ENCODE measurements at regions not wholly inside any gene's neighbourhood (a gene's known extent, or its start where the extent isn't known, plus 50 kb on each side); places are given as distances from the start of the nearest gene placed in this dataset.

- intact Hi-C loops (cut with DNase I; ENCODE audit: low total_unique reads), result no loop called here
- H3K36me3 ChIP-seq, result peaks cover 0 to 3% (median 0%) of the 10 kb centered on the region in 6 donors
- 81 to 87% (median 83%) methylated on average over 7 to 8 of the region's 8 CpGs for WGBS, 5 donors
Measured at GRCh38 chr6:148671085-148671484, 75.7 kb upstream of the UST start.

GRCh38 chr6:148671952-148672351 is 74.9 kb upstream of the UST start:
- H3K36me3 ChIP-seq, result peaks cover 0 to 3% (median 0%) of the 10 kb centered on the region in 6 donors
- H3K27ac ChIP-seq, result no peak overlapping the region
- H3K4me3 ChIP-seq, result no peak overlapping the region
- no peak for TF ChIP-seq POLR2AphosphoS5 (IDR thresholded peaks at IDR 0.05)
- no peak for TF ChIP-seq CTCF (IDR thresholded peaks at IDR 0.05 in 8 of 11, conservative IDR thresholded peaks at IDR 0.05 in 3 of 11)
- TF ChIP-seq POLR2A (IDR thresholded peaks at IDR 0.05), result no peak
- H3K27me3 ChIP-seq (replicated peaks in 1 of 7), result no peaks in the 10 kb centered on the region
- DNase-seq, result no peak
- H3K4me1 ChIP-seq, result peaks cover 0 to 4% (median under 1%) of the 10 kb centered on the region in 6 donors
- intact Hi-C loops (cut with DNase I; ENCODE audit: low total_unique reads), result no loop called here
- H3K9me3 ChIP-seq, result peaks cover 5 to 80% (median 63%) of the 10 kb centered on the region in 8 donors

More at GRCh38 chr6:148671085-148671484, 75.7 kb upstream of the UST start:
- TF ChIP-seq POLR2AphosphoS5 (IDR thresholded peaks at IDR 0.05) (no peak), CTCF (IDR thresholded peaks at IDR 0.05 in 8 of 11, conservative IDR thresholded peaks at IDR 0.05 in 3 of 11) (no peak), POLR2A (IDR thresholded peaks at IDR 0.05) (no peak)
- Histone ChIP-seq H3K4me1 (no peaks in the 10 kb centered on the region), H3K27me3 (replicated peaks in 1 of 7) (no peaks in the 10 kb centered on the region), H3K27ac (no peak overlapping the region), H3K4me3 (no peak overlapping the region), H3K9me3 (peaks cover 9 to 89% (median 72%) of the 10 kb centered on the region in 8 donors)
- DNase-seq, result no peak

- DNase-seq, result no peak
- Histone ChIP-seq H3K4me3 (no peak overlapping the region), H3K4me1 (peaks cover 0 to 25% (median 15%) of the 10 kb centered on the region in 6 donors), H3K27me3 (replicated peaks in 1 of 7) (no peaks in the 10 kb centered on the region), H3K36me3 (peaks cover 0 to 3% (median 0%) of the 10 kb centered on the region in 6 donors), H3K27ac (no peak overlapping the region), H3K9me3 (peaks cover 5 to 58% (median 43%) of the 10 kb centered on the region in 8 donors)
- TF ChIP-seq POLR2A (IDR thresholded peaks at IDR 0.05), result no peak
- TF ChIP-seq POLR2AphosphoS5 (IDR thresholded peaks at IDR 0.05), result no peak
- no peak for TF ChIP-seq CTCF (IDR thresholded peaks at IDR 0.05 in 8 of 11, conservative IDR thresholded peaks at IDR 0.05 in 3 of 11)
- intact Hi-C loops (cut with DNase I; ENCODE audit: low total_unique reads), result no loop called here
- WGBS, 5 donors, result 43 to 83% (median 49%) methylated on average over 1 of the region's 1 CpG
Measured at GRCh38 chr6:148674306-148674705, 72.5 kb upstream of the UST start.

- no peak for DNase-seq
- peak overlapping the region in 1 of 8 donors; percentile 6 for H3K4me3 ChIP-seq
- peak overlapping the region; percentile 51 to 80 (median 72) for H3K27ac ChIP-seq
- WGBS, 5 donors, result 40 to 55% (median 48%) methylated on average over 8 of the region's 8 CpGs
- intact Hi-C loops (cut with DNase I; ENCODE audit: low total_unique reads), result no loop called here
- no peaks in the 10 kb centered on the region for H3K27me3 ChIP-seq (replicated peaks in 1 of 7)
- no peaks in the 10 kb centered on the region for H3K36me3 ChIP-seq
- H3K4me1 ChIP-seq, result peaks cover 0 to 38% (median 23%) of the 10 kb centered on the region in 6 donors
- no peak for TF ChIP-seq POLR2A (IDR thresholded peaks at IDR 0.05)
- no peak for TF ChIP-seq POLR2AphosphoS5 (IDR thresholded peaks at IDR 0.05)
- TF ChIP-seq CTCF (IDR thresholded peaks at IDR 0.05 in 8 of 11, conservative IDR thresholded peaks at IDR 0.05 in 3 of 11), result no peak
- peaks cover 0 to 24% (median 10%) of the 10 kb centered on the region in 8 donors for H3K9me3 ChIP-seq
Measured at GRCh38 chr6:148677594-148678476, 69.0 kb upstream of the UST start.
